Astrocyte (in vitro differentiated cells and primary cell): ENCODE measurements at regions not wholly inside any gene's neighbourhood (a gene's known extent, or its start where the extent isn't known, plus 50 kb on each side); places are given as distances from the start of the nearest gene placed in this dataset.
A peak's percentile ranks its signal among the peaks of the same experiment; 100 is the strongest.

ENCODE experiments used
- DNase-seq: peaks from one replicate; pipeline ENCODE4 v3.0.0-alpha.2; 2010; ENCODE audit warnings: low read depth
- FAIRE-seq: peaks from 2 replicates; lab custom pipeline; 2011; peaks lifted over from hg19 to GRCh38; lab: Jason Lieb, UNC
- H2AFZ ChIP-seq: 2 replicates; pipeline ENCODE4 v1.6.0; 2012; ENCODE audit warnings: low read depth, low read length, inconsistent platforms
- H3K27ac ChIP-seq: 2 replicates; pipeline ENCODE4 v1.5.1; 2011; ENCODE audit warnings: low read depth, low read length, inconsistent platforms
- H3K27me3 ChIP-seq: 2 replicates; pipeline ENCODE4 v1.6.0; 2011; ENCODE audit warnings: low read length, inconsistent platforms; ENCODE audit not compliant: insufficient read depth
- H3K36me3 ChIP-seq: 2 replicates; pipeline ENCODE4 v1.5.1; 2011; ENCODE audit warnings: low read length, inconsistent platforms; ENCODE audit not compliant: insufficient read depth
- H3K4me1 ChIP-seq: 2 replicates; pipeline ENCODE4 v1.5.1; 2011; ENCODE audit warnings: low read length, inconsistent platforms; ENCODE audit not compliant: insufficient read depth
- H3K4me2 ChIP-seq: 2 replicates; pipeline ENCODE4 v1.6.0; 2012; ENCODE audit warnings: low read length, inconsistent platforms
- H3K4me3 ChIP-seq: 2 replicates; pipeline ENCODE4 v1.5.1; 2011; ENCODE audit warnings: low read depth, mild to moderate bottlenecking, low read length, inconsistent platforms; ENCODE audit not compliant: insufficient read depth
- H3K79me2 ChIP-seq: 2 replicates; pipeline ENCODE4 v1.6.0; 2012; ENCODE audit warnings: mild to moderate bottlenecking, low read length, inconsistent platforms; ENCODE audit not compliant: insufficient read depth
- H3K9ac ChIP-seq: 2 replicates; pipeline ENCODE4 v1.6.0; 2012; ENCODE audit warnings: mild to moderate bottlenecking, low read length, inconsistent platforms
- H3K9me3 ChIP-seq: 2 replicates; pipeline ENCODE4 v1.5.1; 2012; ENCODE audit warnings: low read depth, mild to moderate bottlenecking, low read length, inconsistent platforms; ENCODE audit not compliant: insufficient read depth
- H4K20me1 ChIP-seq: 2 replicates; pipeline ENCODE4 v1.6.0; 2012; ENCODE audit warnings: low read length, inconsistent platforms; ENCODE audit not compliant: insufficient read depth
- H3K27ac Mint-ChIP-seq: one replicate; pipeline ENCODE4 v1.8.0; 2021; ENCODE audit warnings: mild to moderate bottlenecking, mixed read lengths; ENCODE audit not compliant: unreplicated experiment
- H3K27me3 Mint-ChIP-seq: one replicate; pipeline ENCODE4 v1.8.0; 2021; ENCODE audit warnings: low read depth, mixed read lengths; ENCODE audit not compliant: unreplicated experiment
- H3K36me3 Mint-ChIP-seq: one replicate; pipeline ENCODE4 v1.8.0; 2021; ENCODE audit warnings: low read depth, mixed read lengths; ENCODE audit not compliant: unreplicated experiment
- H3K4me1 Mint-ChIP-seq: one replicate; pipeline ENCODE4 v1.8.0; 2021; ENCODE audit warnings: low read depth, mixed read lengths; ENCODE audit not compliant: unreplicated experiment
- H3K4me3 Mint-ChIP-seq: one replicate; pipeline ENCODE4 v1.8.0; 2021; ENCODE audit warnings: mild to moderate bottlenecking, moderate library complexity, mixed read lengths; ENCODE audit not compliant: unreplicated experiment
- H3K9me3 Mint-ChIP-seq: one replicate; pipeline ENCODE4 v1.8.0; 2021; ENCODE audit warnings: mild to moderate bottlenecking, mixed read lengths; ENCODE audit not compliant: unreplicated experiment
- CTCF ChIP-seq: IDR thresholded peaks from 2 replicates; pipeline ENCODE4 v1.5.1; 2011; ENCODE audit warnings: low read depth, mild to moderate bottlenecking, inconsistent platforms, low read length, moderate library complexity; ENCODE audit not compliant: insufficient read depth
- EZH2 ChIP-seq: IDR thresholded peaks from 2 replicates; pipeline ENCODE4 v1.6.1; 2012; ENCODE audit warnings: mild to moderate bottlenecking, low read length, inconsistent platforms; ENCODE audit not compliant: insufficient read depth

GRCh38 chr12:78797196-78797931 lies 67.2 kb upstream of the SYT1 start:
- peaks cover 6% of the 10 kb centered on the region for H3K9me3 Mint-ChIP-seq
- peaks cover 5% of the 10 kb centered on the region for H3K4me1 Mint-ChIP-seq
- peaks cover under 1% of the 10 kb centered on the region for H3K4me1 ChIP-seq
- H3K27me3 Mint-ChIP-seq = no peaks in the 10 kb centered on the region
- H3K27ac ChIP-seq = peak overlapping the region; percentile 23
- H3K4me3 Mint-ChIP-seq = no peak overlapping the region
- H3K4me2 ChIP-seq = no peak overlapping the region
- DNase-seq = peak; percentile 78
- H3K36me3 Mint-ChIP-seq = peaks cover 7% of the 10 kb centered on the region
- no peaks in the 10 kb centered on the region for H4K20me1 ChIP-seq
- no peaks in the 10 kb centered on the region for H3K36me3 ChIP-seq
- H3K79me2 ChIP-seq = no peaks in the 10 kb centered on the region
- TF ChIP-seq EZH2 (no peak), CTCF (no peak)
- no peaks in the 10 kb centered on the region for H3K9me3 ChIP-seq
- no peaks in the 10 kb centered on the region for H3K27me3 ChIP-seq
- H3K4me3 ChIP-seq = no peak overlapping the region
- H2AFZ ChIP-seq = no peak overlapping the region
- FAIRE-seq = no peak
- no peak overlapping the region for H3K27ac Mint-ChIP-seq
- peak overlapping the region; percentile 7 for H3K9ac ChIP-seq

GRCh38 chr12:78799649-78800048 lies 64.9 kb upstream of the SYT1 start:
- TF ChIP-seq EZH2 (no peak), CTCF (no peak)
- H3K4me1 ChIP-seq = peaks cover 7% of the 10 kb centered on the region
- H3K27me3 ChIP-seq = no peaks in the 10 kb centered on the region
- H3K79me2 ChIP-seq = no peaks in the 10 kb centered on the region
- H3K4me3 Mint-ChIP-seq = no peak overlapping the region
- H3K9me3 Mint-ChIP-seq = peaks cover 6% of the 10 kb centered on the region
- no peaks in the 10 kb centered on the region for H4K20me1 ChIP-seq
- no peak overlapping the region for H3K9ac ChIP-seq
- no peaks in the 10 kb centered on the region for H3K36me3 ChIP-seq
- no peak for DNase-seq
- no peak overlapping the region for H2AFZ ChIP-seq
- peaks cover 7% of the 10 kb centered on the region for H3K36me3 Mint-ChIP-seq
- no peaks in the 10 kb centered on the region for H3K27me3 Mint-ChIP-seq
- no peak overlapping the region for H3K4me3 ChIP-seq
- H3K4me1 Mint-ChIP-seq = peaks cover 3% of the 10 kb centered on the region
- H3K4me2 ChIP-seq = no peak overlapping the region
- no peaks in the 10 kb centered on the region for H3K9me3 ChIP-seq
- no peak for FAIRE-seq
- H3K27ac ChIP-seq = no peak overlapping the region
- H3K27ac Mint-ChIP-seq = no peak overlapping the region

GRCh38 chr12:78802593-78802992 lies 62.0 kb upstream of the SYT1 start:
- Histone ChIP-seq H3K4me1 (peaks cover 7% of the 10 kb centered on the region), H4K20me1 (no peaks in the 10 kb centered on the region), H3K36me3 (no peaks in the 10 kb centered on the region), H3K27me3 (no peaks in the 10 kb centered on the region), H3K9ac (no peak overlapping the region), H3K27ac (peak overlapping the region; percentile 11), H3K4me2 (peak overlapping the region; percentile 37), H3K79me2 (no peaks in the 10 kb centered on the region), H2AFZ (no peak overlapping the region), H3K4me3 (no peak overlapping the region), H3K9me3 (no peaks in the 10 kb centered on the region)
- Mint-ChIP-seq H3K4me1 (peaks cover 3% of the 10 kb centered on the region), H3K4me3 (no peak overlapping the region), H3K27ac (no peak overlapping the region), H3K27me3 (no peaks in the 10 kb centered on the region), H3K9me3 (no peaks in the 10 kb centered on the region), H3K36me3 (no peaks in the 10 kb centered on the region)
- FAIRE-seq (peak; percentile 83), DNase-seq (peak; percentile 97)
- TF ChIP-seq CTCF = no peak
- TF ChIP-seq EZH2 = no peak
